ENCODE measurements at regions not wholly inside any gene's neighbourhood (a gene's known extent, or its start where the extent isn't known, plus 50 kb on each side); places are given as distances from the start of the nearest gene placed in this dataset.

GRCh38 chr13:109479534-109479933 is 306.8 kb downstream of the IRS2 start:
- TF ChIP-seq, protein P1, sequence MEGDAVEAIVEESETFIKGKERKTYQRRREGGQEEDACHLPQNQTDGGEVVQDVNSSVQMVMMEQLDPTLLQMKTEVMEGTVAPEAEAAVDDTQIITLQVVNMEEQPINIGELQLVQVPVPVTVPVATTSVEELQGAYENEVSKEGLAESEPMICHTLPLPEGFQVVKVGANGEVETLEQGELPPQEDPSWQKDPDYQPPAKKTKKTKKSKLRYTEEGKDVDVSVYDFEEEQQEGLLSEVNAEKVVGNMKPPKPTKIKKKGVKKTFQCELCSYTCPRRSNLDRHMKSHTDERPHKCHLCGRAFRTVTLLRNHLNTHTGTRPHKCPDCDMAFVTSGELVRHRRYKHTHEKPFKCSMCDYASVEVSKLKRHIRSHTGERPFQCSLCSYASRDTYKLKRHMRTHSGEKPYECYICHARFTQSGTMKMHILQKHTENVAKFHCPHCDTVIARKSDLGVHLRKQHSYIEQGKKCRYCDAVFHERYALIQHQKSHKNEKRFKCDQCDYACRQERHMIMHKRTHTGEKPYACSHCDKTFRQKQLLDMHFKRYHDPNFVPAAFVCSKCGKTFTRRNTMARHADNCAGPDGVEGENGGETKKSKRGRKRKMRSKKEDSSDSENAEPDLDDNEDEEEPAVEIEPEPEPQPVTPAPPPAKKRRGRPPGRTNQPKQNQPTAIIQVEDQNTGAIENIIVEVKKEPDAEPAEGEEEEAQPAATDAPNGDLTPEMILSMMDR (conservative IDR thresholded peaks at IDR 0.05; ENCODE audit: low read depth, low read length) = no peak
- TF ChIP-seq, protein P2, sequence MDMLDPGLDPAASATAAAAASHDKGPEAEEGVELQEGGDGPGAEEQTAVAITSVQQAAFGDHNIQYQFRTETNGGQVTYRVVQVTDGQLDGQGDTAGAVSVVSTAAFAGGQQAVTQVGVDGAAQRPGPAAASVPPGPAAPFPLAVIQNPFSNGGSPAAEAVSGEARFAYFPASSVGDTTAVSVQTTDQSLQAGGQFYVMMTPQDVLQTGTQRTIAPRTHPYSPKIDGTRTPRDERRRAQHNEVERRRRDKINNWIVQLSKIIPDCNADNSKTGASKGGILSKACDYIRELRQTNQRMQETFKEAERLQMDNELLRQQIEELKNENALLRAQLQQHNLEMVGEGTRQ (IDR thresholded peaks at IDR 0.05; ENCODE audit: low read depth, low read length) = no peak
- TF ChIP-seq SMC3 (IDR thresholded peaks at IDR 0.05; ENCODE audit: low read depth, low read length) (no peak), POLR2A (IDR thresholded peaks at IDR 0.05; ENCODE audit: low read depth, low read length) (no peak), MXI1 (IDR thresholded peaks at IDR 0.05; ENCODE audit: borderline replicate concordance, low read depth, low read length) (no peak), CEBPB (IDR thresholded peaks at IDR 0.05; ENCODE audit: low read depth, low read length) (no peak), RAD21 (IDR thresholded peaks at IDR 0.05; ENCODE audit: low read length) (no peak), MAFK (IDR thresholded peaks at IDR 0.05; ENCODE audit: low read depth, low read length) (no peak), ELK1 (IDR thresholded peaks at IDR 0.05; ENCODE audit: borderline replicate concordance, low read depth, low read length) (no peak), RCOR1 (IDR thresholded peaks at IDR 0.05; ENCODE audit: insufficient replicate concordance, low read length) (no peak), CHD1 (IDR thresholded peaks at IDR 0.05; ENCODE audit: low read depth, low read length) (no peak), RFX5 (IDR thresholded peaks at IDR 0.05; ENCODE audit: low read depth, low read length) (no peak), FOS (IDR thresholded peaks at IDR 0.05; ENCODE audit: low read depth, low read length) (no peak), MAZ (IDR thresholded peaks at IDR 0.05; ENCODE audit: borderline replicate concordance, low read depth, low read length) (no peak)

All from IMR-90 (cell line).